GM12801 (cell line): ENCODE measurements at regions not wholly inside any gene's neighbourhood (a gene's known extent, or its start where the extent isn't known, plus 50 kb on each side); places are given as distances from the start of the nearest gene placed in this dataset.

Experiments used
- TF ChIP-seq, protein P1 (sequence below): IDR thresholded peaks from one replicate; pipeline ENCODE4 v1.5.1; 2011; ENCODE audit warnings: control low read depth; ENCODE audit not compliant: insufficient read length; ENCODE audit errors: extremely low read depth

DNA sequence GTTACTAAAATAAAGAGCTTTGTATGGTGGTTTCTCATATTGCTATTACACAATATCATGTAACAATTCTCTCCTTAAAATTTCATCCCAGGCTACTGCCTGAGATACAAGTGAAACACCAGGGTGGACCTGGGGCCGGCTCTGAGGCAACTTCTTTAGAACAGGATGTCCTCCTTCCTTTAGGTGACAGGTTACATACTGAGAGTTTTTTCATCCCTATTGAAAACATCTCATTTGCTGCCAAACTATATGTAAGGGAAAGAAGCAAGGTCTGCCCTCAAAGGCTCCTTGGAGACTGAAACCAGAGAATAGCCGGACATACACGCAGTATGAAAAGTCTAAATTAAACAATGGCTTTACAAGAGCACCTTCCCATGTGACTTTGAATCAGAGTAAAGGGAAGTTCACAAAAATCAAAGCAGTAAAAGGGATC lies 139.9 kb downstream of the DUSP6 start:
- TF ChIP-seq, protein P1, sequence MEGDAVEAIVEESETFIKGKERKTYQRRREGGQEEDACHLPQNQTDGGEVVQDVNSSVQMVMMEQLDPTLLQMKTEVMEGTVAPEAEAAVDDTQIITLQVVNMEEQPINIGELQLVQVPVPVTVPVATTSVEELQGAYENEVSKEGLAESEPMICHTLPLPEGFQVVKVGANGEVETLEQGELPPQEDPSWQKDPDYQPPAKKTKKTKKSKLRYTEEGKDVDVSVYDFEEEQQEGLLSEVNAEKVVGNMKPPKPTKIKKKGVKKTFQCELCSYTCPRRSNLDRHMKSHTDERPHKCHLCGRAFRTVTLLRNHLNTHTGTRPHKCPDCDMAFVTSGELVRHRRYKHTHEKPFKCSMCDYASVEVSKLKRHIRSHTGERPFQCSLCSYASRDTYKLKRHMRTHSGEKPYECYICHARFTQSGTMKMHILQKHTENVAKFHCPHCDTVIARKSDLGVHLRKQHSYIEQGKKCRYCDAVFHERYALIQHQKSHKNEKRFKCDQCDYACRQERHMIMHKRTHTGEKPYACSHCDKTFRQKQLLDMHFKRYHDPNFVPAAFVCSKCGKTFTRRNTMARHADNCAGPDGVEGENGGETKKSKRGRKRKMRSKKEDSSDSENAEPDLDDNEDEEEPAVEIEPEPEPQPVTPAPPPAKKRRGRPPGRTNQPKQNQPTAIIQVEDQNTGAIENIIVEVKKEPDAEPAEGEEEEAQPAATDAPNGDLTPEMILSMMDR = no peak

DNA sequence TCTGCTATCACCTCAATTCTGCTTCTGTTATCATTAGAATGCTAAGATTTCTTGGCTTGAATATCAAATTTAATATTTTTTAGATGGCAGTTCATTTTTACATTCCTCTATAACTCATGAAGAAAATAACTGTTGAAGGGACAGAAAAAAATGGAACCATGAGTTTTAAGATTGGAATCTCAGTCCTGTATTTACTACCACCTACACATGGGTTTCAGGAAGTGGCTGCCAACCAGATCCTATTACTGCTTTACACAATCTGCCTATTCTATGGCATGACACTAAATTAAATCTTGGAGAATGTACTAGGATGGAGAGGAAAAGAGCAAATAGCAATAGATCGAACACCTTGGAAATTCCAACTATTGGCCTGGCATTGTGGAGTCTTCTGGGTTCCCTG lies 140.8 kb downstream of the DUSP6 start:
- TF ChIP-seq, protein P1 = no peak

DNA sequence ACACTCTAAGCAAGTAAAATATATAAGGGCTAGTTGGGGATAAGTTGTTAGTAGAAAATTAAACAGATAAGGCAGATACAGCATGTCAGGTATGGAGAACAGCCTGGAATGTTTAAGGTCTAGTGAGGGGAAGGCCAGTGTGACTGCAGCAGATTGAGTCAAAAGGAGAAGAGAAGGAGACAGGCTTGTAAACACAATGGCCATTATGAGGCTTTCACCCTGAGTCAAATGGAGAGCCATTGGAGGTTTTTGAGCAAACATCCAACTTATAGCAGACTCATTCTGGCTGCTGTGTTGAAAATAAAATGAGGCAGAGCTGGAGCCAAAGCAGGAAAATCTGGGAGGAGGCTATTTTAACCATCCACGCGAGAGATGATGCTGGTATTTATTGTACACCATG lies 142.0 kb downstream of the DUSP6 start:
- TF ChIP-seq, protein P1 = no peak

DNA sequence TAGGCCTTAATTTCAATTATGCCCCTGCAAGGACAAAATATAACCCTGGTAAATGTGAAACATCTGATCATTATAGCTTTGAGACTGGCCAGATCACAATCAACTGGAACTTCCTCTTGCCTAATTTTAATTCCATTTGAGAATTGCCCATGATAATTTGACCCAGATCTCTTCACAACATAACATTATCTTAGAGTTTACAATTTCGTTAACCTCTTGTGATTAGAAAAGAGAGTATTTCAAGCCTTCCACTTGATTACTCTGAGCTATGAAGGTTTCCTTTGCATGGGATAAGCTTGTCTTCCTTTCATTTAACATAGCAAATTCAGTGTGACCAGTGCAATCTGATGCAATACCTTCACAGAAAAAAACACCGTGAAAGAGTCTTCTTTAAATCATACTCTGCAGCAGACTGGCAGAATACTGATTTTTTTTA lies 143.6 kb downstream of the DUSP6 start:
- TF ChIP-seq, protein P1 = no peak

DNA sequence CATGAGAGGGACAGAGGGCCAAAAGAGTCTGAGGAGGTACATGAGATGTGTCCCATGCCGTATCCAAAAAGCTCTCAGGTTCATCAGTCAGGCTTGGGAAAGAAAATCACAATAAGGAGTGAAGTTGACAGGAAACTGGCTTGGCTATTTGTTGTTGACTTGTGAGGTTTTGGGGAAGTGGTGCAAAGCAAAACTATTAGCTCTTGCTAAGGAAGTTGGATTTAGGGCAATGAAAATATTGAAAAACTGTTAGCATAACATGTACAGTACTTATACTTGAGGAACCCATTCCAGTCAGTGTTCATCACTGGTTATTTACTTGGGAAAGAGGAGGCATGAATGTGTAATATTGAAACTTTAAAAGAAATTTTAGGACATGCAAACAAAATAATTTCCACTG lies 145.9 kb downstream of the DUSP6 start:
- TF ChIP-seq, protein P1 = no peak

DNA sequence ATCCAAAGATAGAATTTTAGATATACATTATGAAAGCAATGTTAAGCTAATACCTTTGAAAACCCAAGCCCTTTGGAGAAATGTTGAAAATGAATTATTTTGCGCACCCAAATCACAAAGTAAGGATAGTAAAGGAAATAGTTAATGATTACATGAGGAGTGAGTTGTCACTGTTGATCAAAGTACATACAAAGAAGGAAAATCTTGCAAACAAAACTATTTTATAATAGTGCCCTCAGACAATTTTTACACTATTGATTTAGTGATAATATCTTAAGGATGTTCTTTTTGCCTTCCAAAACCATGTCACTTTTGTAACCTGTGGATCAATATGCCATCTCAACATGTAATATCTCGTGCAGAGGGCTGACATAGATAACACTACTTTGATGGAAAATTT lies 146.8 kb downstream of the DUSP6 start:
- TF ChIP-seq, protein P1 = no peak

DNA sequence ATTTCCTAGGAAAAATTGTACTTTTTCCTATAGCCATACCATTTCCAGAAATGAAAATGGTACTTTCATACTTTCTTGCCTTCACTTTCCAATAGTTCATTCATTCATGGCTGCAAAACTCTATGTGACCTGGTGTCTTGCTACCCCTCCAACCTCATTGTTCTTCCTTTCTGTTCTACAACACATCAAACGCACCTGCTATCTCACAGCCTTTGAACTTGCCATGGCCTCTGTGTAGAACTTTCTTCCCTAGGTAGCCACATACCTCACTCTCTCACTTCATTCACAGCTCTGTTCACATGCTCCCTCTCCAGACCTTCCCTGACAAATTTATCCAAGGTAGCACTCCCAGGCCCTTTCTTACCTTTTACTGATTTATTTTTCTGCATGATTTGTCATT lies 149.2 kb downstream of the DUSP6 start:
- TF ChIP-seq, protein P1 = no peak

DNA sequence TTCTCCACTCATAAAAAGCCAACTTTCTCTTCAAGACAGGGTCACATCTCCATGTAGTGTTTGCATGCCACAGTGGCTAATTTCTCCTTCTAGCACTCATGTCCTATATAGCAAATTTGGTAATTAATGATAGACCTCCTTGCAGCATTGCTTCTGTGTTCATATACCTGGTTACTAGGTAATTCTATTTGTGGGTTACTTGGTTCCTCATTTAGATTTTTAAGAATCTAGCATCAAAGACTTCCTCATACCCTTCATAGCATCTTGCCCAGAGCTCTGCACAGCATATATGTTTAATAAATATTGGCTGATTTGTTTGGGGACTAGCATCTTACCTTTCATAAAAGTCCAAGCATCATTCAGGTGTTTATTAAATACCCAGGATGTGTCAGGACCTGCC lies 152.1 kb downstream of the DUSP6 start:
- TF ChIP-seq, protein P1 = no peak
